GM12873 (cell line): ENCODE measurements at regions not wholly inside any gene's neighbourhood (a gene's known extent, or its start where the extent isn't known, plus 50 kb on each side); places are given as distances from the start of the nearest gene placed in this dataset.

Experiments
- TF ChIP-seq, protein P1 (sequence below): IDR thresholded peaks from 2 replicates; pipeline ENCODE4 v1.5.1; 2012; ENCODE audit warnings: low read depth, mild to moderate bottlenecking, moderate library complexity, low read length, control low read depth; ENCODE audit not compliant: insufficient read depth; ENCODE audit errors: missing control alignments

- TF ChIP-seq, protein P1, sequence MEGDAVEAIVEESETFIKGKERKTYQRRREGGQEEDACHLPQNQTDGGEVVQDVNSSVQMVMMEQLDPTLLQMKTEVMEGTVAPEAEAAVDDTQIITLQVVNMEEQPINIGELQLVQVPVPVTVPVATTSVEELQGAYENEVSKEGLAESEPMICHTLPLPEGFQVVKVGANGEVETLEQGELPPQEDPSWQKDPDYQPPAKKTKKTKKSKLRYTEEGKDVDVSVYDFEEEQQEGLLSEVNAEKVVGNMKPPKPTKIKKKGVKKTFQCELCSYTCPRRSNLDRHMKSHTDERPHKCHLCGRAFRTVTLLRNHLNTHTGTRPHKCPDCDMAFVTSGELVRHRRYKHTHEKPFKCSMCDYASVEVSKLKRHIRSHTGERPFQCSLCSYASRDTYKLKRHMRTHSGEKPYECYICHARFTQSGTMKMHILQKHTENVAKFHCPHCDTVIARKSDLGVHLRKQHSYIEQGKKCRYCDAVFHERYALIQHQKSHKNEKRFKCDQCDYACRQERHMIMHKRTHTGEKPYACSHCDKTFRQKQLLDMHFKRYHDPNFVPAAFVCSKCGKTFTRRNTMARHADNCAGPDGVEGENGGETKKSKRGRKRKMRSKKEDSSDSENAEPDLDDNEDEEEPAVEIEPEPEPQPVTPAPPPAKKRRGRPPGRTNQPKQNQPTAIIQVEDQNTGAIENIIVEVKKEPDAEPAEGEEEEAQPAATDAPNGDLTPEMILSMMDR: no peak
Observed at GRCh38 chr5:66513130-66513529, 83.1 kb upstream of the MAST4 start.

- TF ChIP-seq, protein P1: no peak
Observed at GRCh38 chr5:66515209-66515608, 81.0 kb upstream of the MAST4 start.

- TF ChIP-seq, protein P1: no peak
Observed at GRCh38 chr5:66516550-66516949, 79.6 kb upstream of the MAST4 start.

- TF ChIP-seq, protein P1: no peak
Observed at GRCh38 chr5:66517351-66517750, 78.8 kb upstream of the MAST4 start.

GRCh38 chr5:66518052-66518451, 78.1 kb upstream of the MAST4 start:
- TF ChIP-seq, protein P1: no peak

GRCh38 chr5:66518753-66519152, 77.4 kb upstream of the MAST4 start:
- TF ChIP-seq, protein P1: no peak

- TF ChIP-seq, protein P1: no peak
Observed at GRCh38 chr5:66519626-66520025, 76.6 kb upstream of the MAST4 start.
